CD4-positive, alpha-beta T cell (primary cell): ENCODE measurements at regions not wholly inside any gene's neighbourhood (a gene's known extent, or its start where the extent isn't known, plus 50 kb on each side); places are given as distances from the start of the nearest gene placed in this dataset.

Source experiments
- ATAC-seq: fragments of 200-7000 bp; cut with Tn5 transposase; one replicate; pipeline ENCODE4 v1.10.0; 2022; ENCODE audit warnings: mild to moderate bottlenecking; ENCODE audit not compliant: poor library complexity
- CTCF ChIA-PET: fragments of 350-600 bp; sonication (Branson Sonifier 250); formaldehyde crosslinking; loops from one replicate; lab custom pipeline; 2021; ENCODE audit warnings: antibody characterized with exemption, inconsistent platforms; lab: Charles Lee
- POLR2A ChIA-PET: fragments of 350-600 bp; sonication (Branson Sonifier 250); formaldehyde crosslinking; loops from one replicate; lab custom pipeline; 2021; ENCODE audit warnings: antibody characterized with exemption, inconsistent platforms; lab: Charles Lee
- DNase-seq, 14 experiments: peaks; one replicate each; pipeline ENCODE4 v3.0.0-alpha.2; 2013 to 2020; ENCODE audit warnings: mixed read lengths in 2 of 14
- H3K27ac ChIP-seq, 2 donors: one replicate each; pipeline versions ENCODE4 v1.5.1 to v1.7.0; 2013; ENCODE audit warnings: low read length in 2 of 2, low read depth in 1 of 2, mild to moderate bottlenecking in 1 of 2
- H3K27me3 ChIP-seq, 2 experiments: 1 replicate in 1 of 2; 2 replicates in 1 of 2; pipeline versions ENCODE4 v1.6.1 to v1.7.0; 2013; ENCODE audit warnings: low read length in 2 of 2, control low read depth in 1 of 2, mild to moderate bottlenecking in 1 of 2, moderate library complexity in 1 of 2; ENCODE audit not compliant: insufficient read depth in 2 of 2, control insufficient read depth in 1 of 2
- H3K36me3 ChIP-seq: one replicate; pipeline ENCODE4 v1.6.1; 2013; ENCODE audit warnings: low read length, control low read depth; ENCODE audit not compliant: insufficient read depth
- H3K4me1 ChIP-seq: one replicate; pipeline ENCODE4 v1.6.1; 2013; ENCODE audit warnings: low read length, control low read depth; ENCODE audit not compliant: insufficient read depth
- H3K4me3 ChIP-seq: one replicate; pipeline ENCODE4 v1.5.1; 2013; ENCODE audit warnings: mild to moderate bottlenecking, low read length, moderate library complexity
- H3K9me3 ChIP-seq, 2 experiments: 1 replicate in 1 of 2; 2 replicates in 1 of 2; pipeline versions ENCODE4 v1.6.1 to v1.7.0; 2013; ENCODE audit warnings: low read length in 2 of 2, mild to moderate bottlenecking in 2 of 2, control low read depth in 1 of 2, moderate library complexity in 1 of 2; ENCODE audit not compliant: control insufficient read depth in 1 of 2, insufficient read depth in 1 of 2
- H3K27ac Mint-ChIP-seq: one replicate; pipeline ENCODE4 v1.8.0; 2020; ENCODE audit warnings: mixed read lengths
- H3K27me3 Mint-ChIP-seq: one replicate; pipeline ENCODE4 v1.8.0; 2021; ENCODE audit warnings: mixed read lengths
- H3K36me3 Mint-ChIP-seq: one replicate; pipeline ENCODE4 v1.8.0; 2021; ENCODE audit warnings: low read depth, mixed read lengths
- H3K4me1 Mint-ChIP-seq: one replicate; pipeline ENCODE4 v1.8.0; 2021; ENCODE audit warnings: low read depth, mixed read lengths
- H3K4me3 Mint-ChIP-seq: one replicate; pipeline ENCODE4 v1.8.0; 2020; ENCODE audit warnings: mild to moderate bottlenecking, mixed read lengths
- H3K9me3 Mint-ChIP-seq: one replicate; pipeline ENCODE4 v1.8.0; 2020; ENCODE audit warnings: mixed read lengths
- intact Hi-C, 2 experiments: fragments of 100-400 bp; cut with DNase I in 1 of 2; cut with micrococcal nuclease in 1 of 2; formaldehyde crosslinking; loops; one replicate each; pipeline versions ENCODE4 v1.15.1 to v1.9.0; 2023 to 2025; cut with DNase I, micrococcal nuclease
- TF ChIP-seq, protein P1 (sequence below): fragments of 200-600 bp; IDR thresholded peaks from one replicate; pipeline ENCODE4 v1.8.0; 2022; ENCODE audit warnings: antibody characterized with exemption, mild to moderate bottlenecking

GRCh38 chr10:124318811-124319210 lies 99.9 kb downstream of the OAT start:
- Mint-ChIP-seq H3K27me3 (no peaks in the 10 kb centered on the region), H3K36me3 (no peaks in the 10 kb centered on the region), H3K4me1 (no peaks in the 10 kb centered on the region), H3K27ac (no peak overlapping the region), H3K4me3 (no peak overlapping the region), H3K9me3 (no peaks in the 10 kb centered on the region)
- ATAC-seq (no peak), DNase-seq (no peak)
- H3K36me3 ChIP-seq: no peaks in the 10 kb centered on the region
- no peak overlapping the region for H3K27ac ChIP-seq
- H3K4me1 ChIP-seq: no peaks in the 10 kb centered on the region
- intact Hi-C loops: no loop called here
- peaks cover 0 to 4% of the 10 kb centered on the region in 2 experiments for H3K9me3 ChIP-seq
- peaks cover 0 to 2% of the 10 kb centered on the region in 2 experiments for H3K27me3 ChIP-seq
- ChIA-PET POLR2A (no interaction called here), CTCF (no interaction called here)
- TF ChIP-seq, protein P1, sequence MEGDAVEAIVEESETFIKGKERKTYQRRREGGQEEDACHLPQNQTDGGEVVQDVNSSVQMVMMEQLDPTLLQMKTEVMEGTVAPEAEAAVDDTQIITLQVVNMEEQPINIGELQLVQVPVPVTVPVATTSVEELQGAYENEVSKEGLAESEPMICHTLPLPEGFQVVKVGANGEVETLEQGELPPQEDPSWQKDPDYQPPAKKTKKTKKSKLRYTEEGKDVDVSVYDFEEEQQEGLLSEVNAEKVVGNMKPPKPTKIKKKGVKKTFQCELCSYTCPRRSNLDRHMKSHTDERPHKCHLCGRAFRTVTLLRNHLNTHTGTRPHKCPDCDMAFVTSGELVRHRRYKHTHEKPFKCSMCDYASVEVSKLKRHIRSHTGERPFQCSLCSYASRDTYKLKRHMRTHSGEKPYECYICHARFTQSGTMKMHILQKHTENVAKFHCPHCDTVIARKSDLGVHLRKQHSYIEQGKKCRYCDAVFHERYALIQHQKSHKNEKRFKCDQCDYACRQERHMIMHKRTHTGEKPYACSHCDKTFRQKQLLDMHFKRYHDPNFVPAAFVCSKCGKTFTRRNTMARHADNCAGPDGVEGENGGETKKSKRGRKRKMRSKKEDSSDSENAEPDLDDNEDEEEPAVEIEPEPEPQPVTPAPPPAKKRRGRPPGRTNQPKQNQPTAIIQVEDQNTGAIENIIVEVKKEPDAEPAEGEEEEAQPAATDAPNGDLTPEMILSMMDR: no peak
- no peak overlapping the region for H3K4me3 ChIP-seq

DNA sequence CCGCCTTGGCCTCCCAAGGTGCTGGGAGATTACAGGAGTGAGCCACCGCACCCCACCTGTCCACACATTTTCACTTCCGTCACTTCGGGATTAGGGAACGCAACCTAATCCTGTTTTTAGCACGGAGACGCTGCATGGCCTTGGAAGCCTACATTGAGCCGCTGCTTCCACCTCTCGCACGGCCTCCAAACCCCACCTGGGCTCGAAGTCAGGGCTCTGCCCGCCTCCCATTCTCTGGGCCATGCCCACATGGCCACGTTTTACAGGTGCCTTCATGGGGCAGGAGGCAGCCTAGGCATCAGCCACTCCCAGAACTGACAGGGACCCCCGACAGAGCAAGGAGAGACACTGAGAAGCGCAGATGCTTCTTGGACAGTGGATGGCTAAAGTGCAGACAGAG lies 100.6 kb downstream of the OAT start:
- no peaks in the 10 kb centered on the region for H3K27me3 Mint-ChIP-seq
- Histone ChIP-seq H3K4me3 (no peak overlapping the region), H3K36me3 (no peaks in the 10 kb centered on the region), H3K9me3 (peaks cover 0 to 4% of the 10 kb centered on the region in 2 experiments), H3K4me1 (no peaks in the 10 kb centered on the region), H3K27ac (no peak overlapping the region), H3K27me3 (peaks cover 0 to 2% of the 10 kb centered on the region in 2 experiments)
- intact Hi-C loops: no loop called here
- no peak for DNase-seq
- no peak for ATAC-seq
- H3K27ac Mint-ChIP-seq: no peak overlapping the region
- no peaks in the 10 kb centered on the region for H3K9me3 Mint-ChIP-seq
- CTCF ChIA-PET: no interaction called here
- POLR2A ChIA-PET: no interaction called here
- H3K36me3 Mint-ChIP-seq: no peaks in the 10 kb centered on the region
- H3K4me3 Mint-ChIP-seq: no peak overlapping the region
- TF ChIP-seq, protein P1: no peak
- H3K4me1 Mint-ChIP-seq: no peaks in the 10 kb centered on the region

DNA sequence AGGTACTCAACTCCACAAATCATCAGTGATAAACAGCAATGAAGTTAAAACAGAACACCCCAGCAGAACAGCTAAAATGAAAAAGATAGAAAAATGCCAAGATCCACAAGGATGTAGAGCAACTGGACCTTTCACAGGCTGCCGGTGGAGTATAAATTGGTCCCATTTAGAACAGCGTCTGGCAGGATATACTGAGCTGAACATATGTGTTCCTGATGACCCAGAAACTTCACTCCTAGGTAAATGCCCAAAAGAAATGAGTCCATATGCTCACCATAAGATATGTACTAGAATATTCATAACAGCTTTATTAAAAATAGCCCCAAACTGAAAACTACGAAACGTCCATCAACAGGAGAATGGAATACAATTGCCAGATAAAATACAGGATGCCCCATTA lies 102.4 kb downstream of the OAT start:
- H3K27ac Mint-ChIP-seq: no peak overlapping the region
- no peaks in the 10 kb centered on the region for H3K27me3 Mint-ChIP-seq
- no peaks in the 10 kb centered on the region for H3K36me3 Mint-ChIP-seq
- TF ChIP-seq, protein P1: no peak
- H3K27ac ChIP-seq: no peak overlapping the region
- intact Hi-C loops: no loop called here
- peaks cover 0 to 4% of the 10 kb centered on the region in 2 experiments for H3K9me3 ChIP-seq
- H3K9me3 Mint-ChIP-seq: no peaks in the 10 kb centered on the region
- no peaks in the 10 kb centered on the region for H3K36me3 ChIP-seq
- no peak overlapping the region for H3K4me3 ChIP-seq
- no peak overlapping the region for H3K4me3 Mint-ChIP-seq
- no peaks in the 10 kb centered on the region for H3K4me1 ChIP-seq
- CTCF ChIA-PET: no interaction called here
- H3K27me3 ChIP-seq: peaks cover 0 to 2% of the 10 kb centered on the region in 2 experiments
- POLR2A ChIA-PET: no interaction called here
- DNase-seq: no peak
- ATAC-seq: no peak
- no peaks in the 10 kb centered on the region for H3K4me1 Mint-ChIP-seq
